Activated effector memory CD4-positive, alpha-beta T cell treated with Interleukin-2 at 50 U/mL for 16 hours (primary cell): ENCODE measurements at regions not wholly inside any gene's neighbourhood (a gene's known extent, or its start where the extent isn't known, plus 50 kb on each side); places are given as distances from the start of the nearest gene placed in this dataset.

ENCODE experiments used
- DNase-seq: peaks from one replicate; pipeline ENCODE4 v3.0.0-alpha.2; 2020

DNA sequence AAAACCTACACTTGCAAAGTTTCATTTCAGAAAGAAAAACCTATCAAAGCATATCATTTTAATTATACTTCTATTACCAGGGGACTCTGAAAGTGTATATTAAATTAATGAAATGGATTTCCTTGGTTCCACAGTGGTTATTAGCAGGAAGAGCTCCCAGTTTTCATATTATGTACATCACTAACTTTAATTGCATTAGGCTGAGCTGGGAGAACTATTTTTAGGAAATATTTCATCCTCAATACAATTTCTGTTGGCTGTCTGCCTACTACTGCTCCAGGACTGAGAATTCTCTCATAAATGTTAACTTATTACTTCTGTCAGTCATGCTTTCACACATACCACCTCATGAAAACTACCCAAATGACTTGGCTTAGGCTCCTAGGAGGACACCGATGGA, 301.4 kb downstream of the CMPK2 start:
- no peak for DNase-seq

DNA sequence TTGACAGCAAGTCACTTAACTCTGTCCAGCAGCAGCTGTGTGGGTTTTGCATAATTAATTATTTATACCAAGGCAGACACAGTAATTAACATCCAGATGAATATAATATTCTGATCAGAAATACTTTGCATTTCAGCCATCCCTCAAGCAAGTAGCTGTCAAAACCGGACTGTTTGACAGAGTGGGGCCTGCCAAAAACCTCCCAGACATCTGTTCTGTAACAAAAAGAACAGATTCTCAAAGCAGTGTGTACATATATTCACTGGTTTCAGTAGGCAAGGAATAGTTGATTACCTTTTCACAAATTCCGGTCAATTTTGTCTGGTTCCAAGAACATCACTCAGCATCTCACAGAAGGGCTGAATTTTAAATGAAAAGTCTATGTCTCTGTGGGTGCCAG, 291.6 kb downstream of the CMPK2 start:
- DNase-seq, result no peak

DNA sequence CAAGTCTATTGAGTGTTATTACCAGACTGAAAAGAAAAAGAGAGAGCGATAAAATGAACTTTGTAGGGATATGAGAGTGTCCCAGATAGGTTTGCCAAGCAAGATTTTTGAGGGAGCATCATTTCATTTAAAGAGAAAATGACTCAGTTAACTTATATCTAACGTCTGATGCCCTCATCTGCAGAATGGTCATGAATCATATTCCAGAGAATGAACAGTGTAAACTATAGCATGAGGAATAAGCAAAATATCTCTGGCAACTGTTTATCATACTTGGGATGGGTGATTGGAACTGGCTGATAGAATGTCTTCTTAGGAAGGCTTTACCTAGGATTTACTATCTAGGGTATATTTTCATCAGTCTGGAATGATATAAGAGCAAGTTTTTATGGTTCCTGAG, 289.4 kb downstream of the CMPK2 start:
- no peak for DNase-seq

- no peak for DNase-seq
Observed at GRCh38 chr2:6577960-6578359, 287.7 kb downstream of the CMPK2 start.

DNA sequence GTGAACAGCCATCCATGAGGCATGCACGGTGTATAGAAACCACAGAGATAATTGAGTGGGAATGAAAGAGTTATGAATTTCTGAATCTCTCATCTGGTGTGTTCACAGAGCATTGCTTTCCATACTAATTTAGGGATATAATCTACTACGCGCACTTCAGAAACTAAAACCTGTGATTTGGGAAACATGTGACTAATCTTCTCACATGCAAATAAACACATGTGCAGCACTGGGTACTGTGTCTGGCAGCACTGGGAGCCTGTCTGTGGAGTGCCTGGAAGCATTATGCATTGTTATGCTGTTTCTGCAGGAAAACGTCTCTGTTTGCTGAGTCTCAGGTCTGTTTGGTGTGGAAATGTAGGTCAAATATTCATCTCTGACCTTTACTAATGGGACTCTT, 287.3 kb downstream of the CMPK2 start:
- no peak for DNase-seq

DNA sequence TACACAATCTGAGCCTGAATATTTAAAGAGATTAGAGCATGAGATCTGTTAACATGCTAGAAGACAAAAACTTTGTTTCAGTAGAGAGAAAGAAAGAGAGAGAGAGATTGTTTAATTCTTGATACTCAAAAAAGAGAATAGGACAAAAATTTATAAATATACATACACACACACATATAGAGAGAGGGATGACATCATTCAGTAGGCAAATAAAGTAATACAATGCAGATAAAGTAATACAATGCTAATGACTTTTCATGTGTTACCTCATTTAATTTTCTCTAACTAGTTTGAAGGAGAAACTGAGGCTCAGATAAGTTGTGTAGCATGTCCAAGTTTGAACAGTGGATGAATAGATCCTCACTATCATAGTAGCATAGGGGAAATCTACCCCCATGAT, 286.4 kb downstream of the CMPK2 start:
- DNase-seq, result no peak

- no peak for DNase-seq
Observed at GRCh38 chr2:6580982-6581381, 284.7 kb downstream of the CMPK2 start.

- DNase-seq, result no peak
Observed at GRCh38 chr2:6589150-6589549, 276.6 kb downstream of the CMPK2 start.

- DNase-seq, result no peak
Observed at GRCh38 chr2:6590442-6590841, 275.3 kb downstream of the CMPK2 start.

GRCh38 chr2:6602471-6602870, 263.2 kb downstream of the CMPK2 start:
- no peak for DNase-seq

- DNase-seq, result no peak
Observed at GRCh38 chr2:6605836-6606505, 259.7 kb downstream of the CMPK2 start.

DNA sequence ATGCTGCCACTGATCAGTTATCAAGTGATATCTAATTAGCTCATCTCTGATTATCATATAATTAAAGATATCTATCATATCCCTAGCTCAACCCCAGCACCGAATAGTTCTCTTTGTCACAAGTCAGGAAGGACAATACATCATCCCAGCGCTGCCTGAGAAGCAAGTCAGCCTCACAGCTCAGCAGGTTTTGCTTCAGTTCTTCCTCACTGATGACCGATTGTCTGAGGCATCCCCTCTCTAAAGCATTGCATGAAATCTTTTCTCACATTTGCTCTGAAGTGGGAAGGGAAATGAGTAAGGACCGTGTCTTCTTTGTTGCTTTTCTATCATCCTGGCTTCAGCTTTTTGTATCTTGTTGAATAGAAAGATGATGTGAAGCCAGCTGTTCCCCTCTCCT, 247.9 kb downstream of the CMPK2 start:
- no peak for DNase-seq

GRCh38 chr2:6618201-6618600, 247.5 kb downstream of the CMPK2 start:
- no peak for DNase-seq

- DNase-seq, result no peak
Observed at GRCh38 chr2:6623746-6624145, 242.0 kb downstream of the CMPK2 start.

GRCh38 chr2:6626401-6627012, 239.2 kb downstream of the CMPK2 start:
- no peak for DNase-seq

GRCh38 chr2:6627316-6627715, 238.4 kb downstream of the CMPK2 start:
- no peak for DNase-seq

- no peak for DNase-seq
Observed at GRCh38 chr2:6630209-6630608, 235.5 kb downstream of the CMPK2 start.

DNA sequence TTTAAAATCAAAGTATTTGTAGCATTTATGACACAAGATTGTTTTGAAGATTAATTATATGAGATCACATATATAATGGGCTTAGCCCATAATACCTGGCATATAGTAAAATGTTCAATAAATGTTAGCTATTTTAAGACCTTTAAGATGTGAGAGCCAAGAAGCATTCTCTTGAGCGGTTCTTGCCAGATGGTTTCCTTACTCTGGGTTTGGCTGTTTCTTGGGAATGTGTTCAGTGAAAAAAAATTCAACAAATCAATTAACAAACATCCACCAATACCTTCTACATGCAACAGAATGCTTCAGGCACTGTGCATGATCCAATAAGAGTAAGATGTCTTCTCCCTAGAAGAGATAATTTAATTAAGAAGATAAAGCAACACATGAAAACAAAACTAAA, 230.4 kb downstream of the CMPK2 start:
- DNase-seq, result no peak

DNA sequence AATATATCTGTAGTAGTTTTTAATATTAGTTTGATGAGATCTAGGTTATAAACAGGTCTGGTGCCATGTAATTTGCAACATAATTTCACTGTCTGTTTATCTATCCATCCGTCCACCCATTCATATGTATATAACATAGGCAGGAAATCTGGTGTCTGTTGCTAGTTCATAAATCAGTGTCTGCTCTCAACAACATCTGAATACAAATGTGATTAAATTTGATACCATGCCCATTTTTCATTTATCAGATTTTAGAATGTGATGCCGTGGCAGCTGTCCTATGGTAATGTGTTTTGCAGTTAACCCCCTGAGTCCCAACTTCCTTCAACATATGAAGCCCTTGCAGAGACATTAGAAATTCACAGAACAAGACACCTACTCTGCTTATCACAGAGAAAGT, 228.4 kb downstream of the CMPK2 start:
- DNase-seq, result no peak

DNA sequence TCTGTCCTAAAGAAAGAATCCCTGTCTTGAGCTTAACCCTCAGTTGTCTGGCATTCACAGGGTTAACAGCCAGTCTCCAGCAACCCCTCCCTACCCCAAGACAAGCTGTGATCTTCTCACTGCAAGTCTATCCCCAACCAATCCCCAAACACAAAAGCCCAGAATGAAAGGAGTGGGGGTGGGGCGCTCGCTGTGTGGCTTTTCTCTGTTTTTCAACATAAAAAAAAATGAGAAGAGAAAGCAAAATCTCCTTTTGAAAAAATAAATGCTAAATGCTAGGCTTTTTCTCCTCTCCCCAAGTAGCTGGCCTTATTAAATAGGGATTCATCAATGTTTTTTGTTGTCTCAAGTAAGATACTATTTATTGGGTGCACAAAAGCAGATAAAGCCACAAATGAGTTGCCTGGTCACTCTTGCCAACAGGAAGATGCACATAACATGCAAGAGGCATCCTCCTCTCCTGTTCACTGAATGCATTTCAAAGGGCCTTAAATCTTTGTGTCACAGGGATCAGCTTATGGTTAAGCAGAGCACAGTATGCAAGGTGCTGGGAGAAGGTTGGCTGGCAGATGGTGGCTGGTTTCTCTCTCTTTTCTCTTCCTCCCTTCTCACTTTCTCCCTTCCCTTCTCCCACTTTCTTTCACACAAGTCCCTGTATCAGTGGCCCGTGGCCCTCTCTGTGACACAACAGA, 225.6 kb downstream of the CMPK2 start:
- DNase-seq, result no peak

GRCh38 chr2:6640621-6641015, 225.1 kb downstream of the CMPK2 start:
- no peak for DNase-seq

GRCh38 chr2:6641956-6642355, 223.8 kb downstream of the CMPK2 start:
- no peak for DNase-seq

DNA sequence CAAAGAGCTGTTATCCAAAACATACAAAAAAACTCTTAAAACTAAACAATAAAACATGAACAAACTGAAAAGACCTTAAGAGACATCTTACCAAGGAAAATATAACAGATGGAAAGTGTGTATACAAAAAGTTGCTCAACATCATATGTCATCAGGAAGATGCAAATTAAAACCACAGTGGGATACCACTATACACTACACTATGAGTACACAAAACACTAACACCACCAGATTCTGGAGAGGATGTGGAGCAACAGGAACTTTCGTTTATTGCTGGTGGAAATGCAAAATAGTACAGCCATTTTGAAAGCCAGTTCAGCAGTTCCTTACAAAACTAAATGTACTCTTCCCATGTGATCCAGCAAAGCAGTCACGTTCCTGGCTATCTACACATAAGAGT, 221.4 kb downstream of the CMPK2 start:
- no peak for DNase-seq

GRCh38 chr2:6645004-6645403, 220.7 kb downstream of the CMPK2 start:
- no peak for DNase-seq

DNA sequence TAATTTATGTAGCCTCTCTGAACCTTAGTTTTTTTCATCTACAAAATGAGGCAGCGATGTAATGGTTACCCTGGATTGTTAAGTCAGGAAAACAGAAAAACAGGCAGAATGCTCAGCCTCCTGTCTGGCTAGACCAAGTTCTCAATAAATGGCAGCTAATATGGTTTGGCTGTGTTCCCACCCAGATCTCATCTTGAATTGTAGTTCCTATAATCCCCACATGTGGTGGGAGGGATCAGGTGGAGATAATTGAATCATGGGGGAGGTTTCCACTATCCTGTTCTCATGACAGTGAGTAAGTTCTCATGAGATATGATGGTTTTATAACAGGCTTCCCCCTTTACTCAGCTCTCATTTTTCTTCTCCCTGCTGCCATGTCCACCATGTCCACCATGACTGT, 220.0 kb downstream of the CMPK2 start:
- DNase-seq, result no peak
